ENCODE measurements at regions not wholly inside any gene's neighbourhood (a gene's known extent, or its start where the extent isn't known, plus 50 kb on each side); places are given as distances from the start of the nearest gene placed in this dataset.

- no peak for DNase-seq (ENCODE audit: low read depth, low spot score)
- ChIA-PET CTCF (interaction anchor here (1.0 kb wide), 1 partner anchor 12 kb away, joined by 3 read pairs; no protein-coding TSS in a partner anchor), POLR2A (no interaction called here)
- H3K4me3 ChIP-seq (ENCODE audit: low read depth, low read length), result no peak overlapping the region
- TF ChIP-seq CTCF (IDR thresholded peaks at IDR 0.05; ENCODE audit: insufficient read depth, low read length, missing control alignments), result no peak
These were observed 368.4 kb upstream of the AKR1E2 start for GRCh38 chr10:4457597-4457996.

GRCh38 chr10:4456776-4457175 lies 369.2 kb upstream of the AKR1E2 start:
- TF ChIP-seq CTCF (IDR thresholded peaks at IDR 0.05; ENCODE audit: insufficient read depth, low read length, missing control alignments), result no peak
- no peak for DNase-seq (ENCODE audit: low read depth, low spot score)
- ChIA-PET CTCF (no interaction called here), POLR2A (no interaction called here)
- H3K4me3 ChIP-seq (ENCODE audit: low read depth, low read length), result no peak overlapping the region

- DNase-seq (ENCODE audit: low read depth, low spot score), result no peak
These were observed 369.7 kb upstream of the AKR1E2 start for GRCh38 chr10:4456279-4456678.

GRCh38 chr10:4453950-4454349 lies 372.1 kb upstream of the AKR1E2 start:
- no peak for TF ChIP-seq CTCF (IDR thresholded peaks at IDR 0.05; ENCODE audit: insufficient read depth, low read length, missing control alignments)
- DNase-seq (ENCODE audit: low read depth, low spot score), result no peak
- no peak overlapping the region for H3K4me3 ChIP-seq (ENCODE audit: low read depth, low read length)
- ChIA-PET CTCF (no interaction called here), POLR2A (no interaction called here)

More at GRCh38 chr10:4456279-4456678, 369.7 kb upstream of the AKR1E2 start:
- CTCF ChIA-PET, result no interaction called here
- H3K4me3 ChIP-seq (ENCODE audit: low read depth, low read length), result no peak overlapping the region
- POLR2A ChIA-PET, result no interaction called here
- no peak for TF ChIP-seq CTCF (IDR thresholded peaks at IDR 0.05; ENCODE audit: insufficient read depth, low read length, missing control alignments)

GRCh38 chr10:4453276-4453675 lies 372.7 kb upstream of the AKR1E2 start:
- CTCF ChIA-PET, result interaction anchor here (1.1 kb wide), 1 partner anchor 22 kb away, joined by 3 read pairs; no protein-coding TSS in a partner anchor
- TF ChIP-seq CTCF (IDR thresholded peaks at IDR 0.05; ENCODE audit: insufficient read depth, low read length, missing control alignments), result no peak
- POLR2A ChIA-PET, result no interaction called here
- DNase-seq (ENCODE audit: low read depth, low spot score), result no peak
- H3K4me3 ChIP-seq (ENCODE audit: low read depth, low read length), result no peak overlapping the region

- ChIA-PET CTCF (interaction anchor here (3.0 kb wide), 1 partner anchor 11 kb away, joined by 9 read pairs; no protein-coding TSS in a partner anchor), POLR2A (no interaction called here)
- peak; percentile 56 for DNase-seq (ENCODE audit: low read depth, low spot score)
- no peak overlapping the region for H3K4me3 ChIP-seq (ENCODE audit: low read depth, low read length)
- no peak for TF ChIP-seq CTCF (IDR thresholded peaks at IDR 0.05; ENCODE audit: insufficient read depth, low read length, missing control alignments)
These were observed 374.8 kb upstream of the AKR1E2 start for GRCh38 chr10:4450981-4451908.

Data from AG04449 (cell line).